GM12891 (cell line): ENCODE measurements at regions not wholly inside any gene's neighbourhood (a gene's known extent, or its start where the extent isn't known, plus 50 kb on each side); places are given as distances from the start of the nearest gene placed in this dataset.

Experiments
- POLR2A ChIP-seq: IDR thresholded peaks from 2 replicates; pipeline ENCODE4 v1.6.1; 2011; ENCODE audit warnings: low read depth, low read length, control low read depth
- POLR2AphosphoS5 ChIP-seq: IDR thresholded peaks from 2 replicates; pipeline ENCODE4 v1.6.1; 2011; ENCODE audit warnings: low read depth, low read length, control low read depth

DNA sequence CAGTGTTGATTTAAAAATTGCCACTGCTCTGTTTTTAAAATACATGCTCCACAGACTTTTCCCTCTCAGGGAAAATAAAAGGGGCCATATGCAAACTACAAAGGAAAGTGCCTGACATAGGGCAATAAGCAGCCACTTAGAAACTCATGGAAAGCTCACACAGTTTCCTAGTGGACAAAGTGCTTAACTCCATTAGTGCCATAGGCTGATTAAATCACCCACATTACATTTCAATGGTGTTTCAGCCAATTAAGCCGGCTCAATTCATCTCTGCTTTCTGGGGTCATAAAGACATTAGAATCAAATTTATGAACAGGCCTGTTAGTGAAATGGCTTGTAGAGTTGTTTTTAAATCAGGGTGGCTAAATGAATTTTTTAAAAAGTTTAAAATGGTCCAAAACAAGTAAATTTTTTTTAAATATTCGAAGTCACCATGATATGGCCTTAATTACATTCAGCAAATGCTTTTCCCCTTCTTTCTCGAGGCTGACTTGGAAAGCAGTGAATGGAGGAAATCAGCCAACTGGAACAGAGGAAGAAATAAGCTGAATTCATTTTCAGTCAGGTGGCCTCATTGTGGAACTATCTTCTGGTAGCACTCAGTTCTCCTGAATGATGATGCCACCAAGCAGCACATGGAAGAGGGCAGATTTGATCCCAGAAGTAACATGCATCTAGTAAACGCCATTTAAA lies 2305.1 kb upstream of the AGA start:
- TF ChIP-seq POLR2AphosphoS5 (no peak), POLR2A (no peak)
